Heart left ventricle (tissue), 16 donors: ENCODE measurements at regions not wholly inside any gene's neighbourhood (a gene's known extent, or its start where the extent isn't known, plus 50 kb on each side); places are given as distances from the start of the nearest gene placed in this dataset.

ENCODE experiments used
- ATAC-seq, 4 donors: fragments of 200-7000 bp; cut with Tn5 transposase; one replicate each; pipeline ENCODE4 v1.9.1; 2020 to 2022; ENCODE audit warnings: moderate library complexity in 4 of 4, mild to moderate bottlenecking in 3 of 4, moderate number of reproducible peaks in 1 of 4
- DNase-seq, 5 donors: peaks; one replicate each; pipeline ENCODE4 v3.0.0-alpha.2; 2020
- H3K27ac ChIP-seq, 12 donors: fragments of 200-600 bp; sonication (generic) in 4 of 12; one replicate each; pipeline versions ENCODE4 v1.5.0 to v1.8.0; 2016 to 2022; ENCODE audit warnings: mild to moderate bottlenecking in 2 of 12
- H3K27me3 ChIP-seq, 9 donors: fragments of 200-600 bp; sonication (generic) in 2 of 9; one replicate each; pipeline versions ENCODE4 v1.5.1 to v1.8.0; 2016 to 2022; ENCODE audit warnings: mild to moderate bottlenecking in 3 of 9
- H3K36me3 ChIP-seq, 9 donors: fragments of 200-600 bp; sonication (generic) in 2 of 9; one replicate each; pipeline versions ENCODE4 v1.5.0 to v1.8.0; 2018 to 2022; ENCODE audit warnings: mild to moderate bottlenecking in 2 of 9
- H3K4me1 ChIP-seq, 12 donors: fragments of 200-600 bp; sonication (generic) in 4 of 12; one replicate each; pipeline versions ENCODE4 v1.5.0 to v1.8.0; 2016 to 2022; ENCODE audit warnings: mild to moderate bottlenecking in 3 of 12
- H3K4me3 ChIP-seq, 12 donors: fragments of 200-600 bp; sonication (generic) in 4 of 12; one replicate each; pipeline versions ENCODE4 v1.5.0 to v1.8.0; 2017 to 2022; ENCODE audit warnings: mild to moderate bottlenecking in 9 of 12, moderate library complexity in 4 of 12
- H3K9me3 ChIP-seq, 12 donors: fragments of 200-600 bp; sonication (generic) in 4 of 12; one replicate each; pipeline versions ENCODE4 v1.5.0 to v1.8.0; 2016 to 2022; ENCODE audit warnings: mild to moderate bottlenecking in 1 of 12
- POLR2A ChIP-seq, 2 donors: fragments of 450-650 bp; IDR thresholded peaks; one replicate each; pipeline ENCODE4 v1.6.1; 2017; ENCODE audit warnings: antibody characterized with exemption in 2 of 2, mild to moderate bottlenecking in 2 of 2, moderate library complexity in 2 of 2
- WGBS, 4 donors: extraction: QIAGEN DNeasy Blood & Tissue Kit in 2 of 4; methylation state at CpG; one replicate each; pipeline versions ENCODE4 v1.1.5 to v1.1.7; 2013 to 2018; 5-methylcytosine and 5-hydroxymethylcytosine counted together
- intact Hi-C, 10 donors: fragments of 100-400 bp; cut with DNase I; formaldehyde crosslinking; loops; one replicate each; pipeline versions ENCODE4 v1.11.1 to v1.14.2; 2022
- TF ChIP-seq, protein P1 (sequence below), 12 donors: fragments of 200-600 bp; sonication (generic) in 4 of 12; IDR thresholded peaks; one replicate each; pipeline versions ENCODE4 v1.5.0 to v1.8.0; 2018 to 2022; ENCODE audit warnings: antibody characterized with exemption in 12 of 12, mild to moderate bottlenecking in 5 of 12
- donor health status: ischemic (EF 13 %, LVEDD 7.1; RV severe dilation, severe dysfunction).
- donor health status: healthy with polysubstance abuse.
- donor health status: DM: no; HTN: yes; CAD: no.
- donor health status: DM: no; HTN: no; CAD: no.
- donor health status: ischemic (EF 25% LVEDD 6.9; RV normal size, moderate dysfunction).
- donor health status: ischemic (EF 25% LVEDD 5.7; RV mildly dilated, moderate dysfunction).
- donor health status: healthy.
- donor health status: DM: yes; HTN: yes; CAD: no.
- donor health status: ischemic (EF 35%, LVEDD 5.7; RV mildly dilated, moderate dysfunction).
- donor health status: nonischemic (EF 11% LVEDD 7.7; RV severe dilation, severe dysfunction).
- donor health status: DM: yes; HTN: yes; CAD: no.
- donor health status: PGD.
- donor health status: ischemic (EF 29% LVEDD 5.4; RV normal size, mild dysfunction).
- donor health status: nonischemic (EF 23%, LVEDD 6.1; RV moderate dilation, normal function).

DNA sequence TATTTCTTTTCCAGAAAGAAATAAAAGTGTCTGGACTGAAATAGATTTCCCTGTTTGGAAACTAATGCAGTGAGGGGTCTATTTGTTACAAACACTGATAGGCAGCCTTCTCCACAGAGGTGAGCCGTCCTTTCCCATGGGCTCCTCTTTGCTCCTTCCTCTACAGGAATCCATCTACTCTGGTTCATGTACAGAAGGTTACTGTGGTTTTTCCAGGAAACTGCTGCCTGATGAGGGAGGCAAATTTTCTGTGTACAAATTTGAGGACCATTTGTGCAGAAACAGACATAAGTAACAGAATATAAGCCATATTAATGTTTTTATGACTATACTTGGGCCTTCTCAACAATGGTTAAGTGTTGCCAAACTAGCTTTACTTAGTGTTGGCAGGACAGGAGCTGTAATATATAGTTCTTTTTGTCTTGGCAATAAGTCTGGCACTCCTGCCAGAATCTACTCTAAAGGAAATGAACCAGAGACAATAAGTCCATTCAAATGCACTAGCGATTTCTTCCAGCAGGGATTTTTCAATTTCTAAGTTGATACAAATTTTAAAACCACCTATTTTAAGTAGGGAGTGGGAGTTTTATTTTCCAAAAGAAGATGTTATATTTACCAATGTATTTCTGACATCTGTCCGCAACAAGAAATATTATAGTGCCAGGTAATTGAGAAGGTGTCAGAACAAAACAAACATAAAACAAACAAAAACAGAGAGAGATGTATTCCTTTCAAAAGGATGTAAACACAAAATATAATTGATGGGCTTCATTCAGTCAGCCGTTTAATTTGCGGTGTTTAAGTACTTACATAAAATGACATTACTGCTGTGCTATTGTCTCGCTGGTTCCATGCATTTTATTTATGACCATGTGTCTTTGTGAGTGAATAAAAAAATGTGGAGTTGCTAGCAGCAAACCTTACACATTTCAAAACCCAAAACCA is 91.0 kb upstream of the NFE2L3 start:
- intact Hi-C loops: loop anchor here (1.0 to 10.0 kb wide), 7 partner anchors 166 to 170 kb away; no protein-coding TSS in a partner anchor
- ATAC-seq (no peak), DNase-seq (no peak)
- H3K27me3 ChIP-seq: peaks cover 0 to 60% (median 8%) of the 10 kb centered on the region in 9 donors
- TF ChIP-seq, protein P1, sequence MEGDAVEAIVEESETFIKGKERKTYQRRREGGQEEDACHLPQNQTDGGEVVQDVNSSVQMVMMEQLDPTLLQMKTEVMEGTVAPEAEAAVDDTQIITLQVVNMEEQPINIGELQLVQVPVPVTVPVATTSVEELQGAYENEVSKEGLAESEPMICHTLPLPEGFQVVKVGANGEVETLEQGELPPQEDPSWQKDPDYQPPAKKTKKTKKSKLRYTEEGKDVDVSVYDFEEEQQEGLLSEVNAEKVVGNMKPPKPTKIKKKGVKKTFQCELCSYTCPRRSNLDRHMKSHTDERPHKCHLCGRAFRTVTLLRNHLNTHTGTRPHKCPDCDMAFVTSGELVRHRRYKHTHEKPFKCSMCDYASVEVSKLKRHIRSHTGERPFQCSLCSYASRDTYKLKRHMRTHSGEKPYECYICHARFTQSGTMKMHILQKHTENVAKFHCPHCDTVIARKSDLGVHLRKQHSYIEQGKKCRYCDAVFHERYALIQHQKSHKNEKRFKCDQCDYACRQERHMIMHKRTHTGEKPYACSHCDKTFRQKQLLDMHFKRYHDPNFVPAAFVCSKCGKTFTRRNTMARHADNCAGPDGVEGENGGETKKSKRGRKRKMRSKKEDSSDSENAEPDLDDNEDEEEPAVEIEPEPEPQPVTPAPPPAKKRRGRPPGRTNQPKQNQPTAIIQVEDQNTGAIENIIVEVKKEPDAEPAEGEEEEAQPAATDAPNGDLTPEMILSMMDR (IDR thresholded peaks at IDR 0.05): no peak
- TF ChIP-seq POLR2A (IDR thresholded peaks at IDR 0.05): no peak
- no peaks in the 10 kb centered on the region for H3K4me1 ChIP-seq
- no peaks in the 10 kb centered on the region for H3K36me3 ChIP-seq
- H3K27ac ChIP-seq: no peak overlapping the region
- peaks cover 0 to 5% (median 0%) of the 10 kb centered on the region in 12 donors for H3K9me3 ChIP-seq
- WGBS, 4 donors: 52 to 57% (median 54%) methylated on average over 6 of the region's 6 CpGs
- no peak overlapping the region for H3K4me3 ChIP-seq

DNA sequence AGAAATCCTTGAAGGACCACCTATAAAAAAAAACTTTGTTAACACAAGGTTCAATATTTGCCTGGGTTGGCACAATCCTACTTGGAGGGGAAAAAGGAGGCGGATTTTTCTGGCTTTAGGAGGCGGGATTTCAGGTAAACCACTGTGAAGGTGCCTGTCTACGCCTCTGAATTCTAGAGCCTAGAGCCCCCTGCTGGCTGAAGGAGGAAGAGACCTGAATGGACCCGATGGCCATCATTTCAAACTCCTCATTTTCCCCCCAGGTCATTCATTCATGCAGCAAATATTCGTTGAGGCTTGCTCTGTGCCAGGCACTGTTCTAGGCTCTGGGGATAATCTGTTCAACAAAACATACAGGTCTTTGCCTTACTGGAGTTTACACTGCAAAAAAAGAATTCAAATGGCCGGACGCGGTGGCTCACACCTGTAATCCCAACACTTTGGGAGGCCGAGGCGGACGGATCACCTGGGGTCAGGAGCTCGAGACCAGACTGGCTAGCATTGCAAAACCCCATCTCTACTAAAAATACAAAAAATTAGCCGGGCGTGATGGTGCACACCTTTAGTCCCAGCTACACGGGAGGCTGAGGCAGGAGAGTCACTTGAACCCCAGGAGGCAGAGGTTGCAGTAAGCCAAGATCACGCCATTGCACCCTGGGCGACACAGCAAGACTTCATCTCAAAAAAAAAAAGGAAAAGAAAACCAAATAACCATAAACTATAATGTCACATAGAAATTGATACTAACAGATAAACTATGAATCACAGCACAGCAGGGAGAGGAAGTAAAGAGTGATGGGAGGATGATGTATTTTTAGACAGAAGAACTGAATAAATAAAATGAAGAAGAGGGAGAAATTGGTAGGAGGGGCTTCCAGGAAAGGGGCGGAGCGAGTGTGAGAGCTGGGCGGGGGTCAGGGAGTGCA is 90.1 kb upstream of the NFE2L3 start:
- Histone ChIP-seq H3K4me1 (no peaks in the 10 kb centered on the region), H3K36me3 (no peaks in the 10 kb centered on the region), H3K27ac (no peak overlapping the region), H3K27me3 (peaks cover 0 to 56% (median 8%) of the 10 kb centered on the region in 9 donors), H3K4me3 (no peak overlapping the region), H3K9me3 (peaks cover 0 to 1% (median 0%) of the 10 kb centered on the region in 12 donors)
- TF ChIP-seq, protein P1 (IDR thresholded peaks at IDR 0.05): peak; percentile 56 to 80 (median 72)
- no peak for TF ChIP-seq POLR2A (IDR thresholded peaks at IDR 0.05)
- ATAC-seq: peak in 2 of 4 donors; percentile 54 to 55
- peak in 4 of 5 donors; percentile 30 to 55 (median 34) for DNase-seq
- intact Hi-C loops: loop anchor here (1.0 to 10.0 kb wide), 7 partner anchors 167 to 171 kb away; no protein-coding TSS in a partner anchor
- 68 to 72% (median 70%) methylated on average over 20 of the region's 20 CpGs for WGBS, 4 donors

DNA sequence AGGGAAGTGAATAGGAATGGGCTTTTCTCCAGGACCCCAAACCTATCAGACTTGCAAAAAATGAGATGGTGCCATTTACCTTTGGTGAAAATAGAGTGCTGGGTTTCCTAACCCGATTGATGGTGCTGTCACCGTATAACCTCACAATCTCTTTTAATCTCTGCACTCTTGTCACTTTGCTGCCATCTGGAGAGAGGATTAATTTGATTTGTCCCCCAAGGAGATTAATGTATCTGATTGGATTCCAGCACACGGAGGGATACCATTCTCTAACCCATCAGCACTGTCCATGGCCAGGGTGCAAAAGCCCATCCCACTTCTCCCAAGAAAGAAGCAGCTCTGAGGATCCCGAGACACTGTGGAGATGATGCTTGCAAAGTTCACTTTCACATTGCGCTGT is 86.3 kb upstream of the NFE2L3 start:
- ATAC-seq (no peak), DNase-seq (no peak)
- Histone ChIP-seq H3K27me3 (peaks cover 0 to 43% (median 4%) of the 10 kb centered on the region in 9 donors), H3K36me3 (no peaks in the 10 kb centered on the region), H3K4me3 (no peak overlapping the region), H3K4me1 (no peaks in the 10 kb centered on the region), H3K9me3 (no peaks in the 10 kb centered on the region), H3K27ac (no peak overlapping the region)
- intact Hi-C loops: loop anchor here in 1 of 10 donors (10.0 kb wide), 1 partner anchor 171 kb away; no protein-coding TSS in a partner anchor
- TF ChIP-seq, protein P1 (IDR thresholded peaks at IDR 0.05): no peak
- no peak for TF ChIP-seq POLR2A (IDR thresholded peaks at IDR 0.05)
- 64 to 73% (median 71%) methylated on average over 5 of the region's 5 CpGs for WGBS, 4 donors
